ENCODE measurements at regions not wholly inside any gene's neighbourhood (a gene's known extent, or its start where the extent isn't known, plus 50 kb on each side); places are given as distances from the start of the nearest gene placed in this dataset.

- no peak for TF ChIP-seq CTCF (IDR thresholded peaks at IDR 0.05; ENCODE audit: low read depth, low read length)
- no peak for TF ChIP-seq EZH2phosphoT487 (IDR thresholded peaks at IDR 0.05; ENCODE audit: low read depth)
Measured at GRCh38 chr2:23015651-23016200, 369.3 kb upstream of the KLHL29 start.
